Neural progenitor cell (in vitro differentiated cells): ENCODE measurements at regions not wholly inside any gene's neighbourhood (a gene's known extent, or its start where the extent isn't known, plus 50 kb on each side); places are given as distances from the start of the nearest gene placed in this dataset.

Source experiments
- DNase-seq: peaks from one replicate; pipeline ENCODE4 v3.0.0-alpha.2; 2016; ENCODE audit warnings: low spot score
- H2AFZ ChIP-seq: fragments of 200-600 bp; sonication (generic); replicated peaks from 2 replicates; pipeline ENCODE4 v1.6.1; 2016; ENCODE audit warnings: antibody characterized with exemption
- H3F3A ChIP-seq: fragments of 200-600 bp; sonication (generic); 2 replicates; pipeline ENCODE4 v1.6.1; 2016; ENCODE audit warnings: antibody characterized with exemption, low read depth
- H3K27ac ChIP-seq: fragments of 200-600 bp; sonication (generic); 2 replicates; pipeline ENCODE4 v1.5.1; 2016; ENCODE audit warnings: mild to moderate bottlenecking
- H3K27me3 ChIP-seq: fragments of 200-600 bp; sonication (generic); 2 replicates; pipeline ENCODE4 v1.6.1; 2016; ENCODE audit warnings: mild to moderate bottlenecking, moderate library complexity
- H3K36me3 ChIP-seq: fragments of 200-600 bp; sonication (generic); 2 replicates; pipeline ENCODE4 v1.5.1; 2016
- H3K4me1 ChIP-seq: fragments of 200-600 bp; sonication (generic); 2 replicates; pipeline ENCODE4 v1.6.1; 2016; ENCODE audit warnings: mixed run types
- H3K4me2 ChIP-seq: fragments of 200-600 bp; sonication (generic); 2 replicates; pipeline ENCODE4 v1.6.1; 2016
- H3K4me3 ChIP-seq: fragments of 200-600 bp; sonication (generic); 2 replicates; pipeline ENCODE4 v1.5.1; 2016
- H3K79me2 ChIP-seq: fragments of 200-600 bp; sonication (generic); 2 replicates; pipeline ENCODE4 v1.6.1; 2016; ENCODE audit warnings: low read depth
- H3K9ac ChIP-seq: fragments of 200-600 bp; sonication (generic); 2 replicates; pipeline ENCODE4 v1.6.1; 2016
- H3K9me3 ChIP-seq: fragments of 200-600 bp; sonication (generic); 2 replicates; pipeline ENCODE4 v1.5.1; 2016; ENCODE audit warnings: low read depth
- H4K20me1 ChIP-seq: fragments of 200-600 bp; sonication (generic); 2 replicates; pipeline ENCODE4 v1.6.1; 2016; ENCODE audit warnings: low read depth
- H3K27ac Mint-ChIP-seq: 3 replicates; pipeline ENCODE4 v1.8.0; 2021; ENCODE audit warnings: mixed read lengths
- H3K27me3 Mint-ChIP-seq: 2 replicates; pipeline ENCODE4 v1.8.0; 2022; ENCODE audit warnings: low read depth, mild to moderate bottlenecking, inconsistent platforms, moderate library complexity, mixed read lengths; ENCODE audit not compliant: insufficient read depth
- H3K36me3 Mint-ChIP-seq: 3 replicates; pipeline ENCODE4 v1.8.0; 2021; ENCODE audit warnings: mixed read lengths
- H3K4me1 Mint-ChIP-seq: 3 replicates; pipeline ENCODE4 v1.8.0; 2021; ENCODE audit warnings: mixed read lengths
- H3K4me3 Mint-ChIP-seq: 3 replicates; pipeline ENCODE4 v1.8.0; 2021; ENCODE audit warnings: mild to moderate bottlenecking, moderate library complexity, mixed read lengths
- H3K9me3 Mint-ChIP-seq: 3 replicates; pipeline ENCODE4 v1.8.0; 2020; ENCODE audit warnings: mixed read lengths
- CTCF ChIP-seq: fragments of 200-600 bp; sonication (generic); IDR thresholded peaks from 2 replicates; pipeline ENCODE4 v1.5.1; 2017; ENCODE audit warnings: antibody characterized with exemption, mild to moderate bottlenecking
- EZH2 ChIP-seq: fragments of 200-600 bp; sonication (generic); IDR thresholded peaks from 2 replicates; pipeline ENCODE4 v1.6.1; 2017; ENCODE audit warnings: antibody characterized with exemption, mild to moderate bottlenecking, moderate library complexity
- EZH2phosphoT487 ChIP-seq: fragments of 200-600 bp; sonication (generic); IDR thresholded peaks from 2 replicates; pipeline ENCODE4 v1.6.1; 2017; ENCODE audit warnings: antibody characterized with exemption

- TF ChIP-seq EZH2 = no peak
- no peak for TF ChIP-seq CTCF
- no peak overlapping the region for H3K4me3 ChIP-seq
- H4K20me1 ChIP-seq = no peaks in the 10 kb centered on the region
- no peaks in the 10 kb centered on the region for H3F3A ChIP-seq
- DNase-seq = no peak
- H3K4me1 ChIP-seq = no peaks in the 10 kb centered on the region
- no peak overlapping the region for H3K27ac Mint-ChIP-seq
- no peaks in the 10 kb centered on the region for H3K4me1 Mint-ChIP-seq
- H3K27me3 Mint-ChIP-seq = peaks cover 7% of the 10 kb centered on the region
- H3K36me3 Mint-ChIP-seq = no peaks in the 10 kb centered on the region
- H3K9me3 ChIP-seq = peaks cover 8% of the 10 kb centered on the region
- no peak overlapping the region for H3K9ac ChIP-seq
- H3K36me3 ChIP-seq = no peaks in the 10 kb centered on the region
- no peaks in the 10 kb centered on the region for H3K79me2 ChIP-seq
- H2AFZ ChIP-seq = no peak overlapping the region
- peaks cover 17% of the 10 kb centered on the region for H3K9me3 Mint-ChIP-seq
- H3K4me3 Mint-ChIP-seq = no peak overlapping the region
- no peak overlapping the region for H3K27ac ChIP-seq
- H3K27me3 ChIP-seq = no peaks in the 10 kb centered on the region
- no peak overlapping the region for H3K4me2 ChIP-seq
Measured at GRCh38 chr22:47434336-47435203, 672.1 kb downstream of the TBC1D22A start.

GRCh38 chr22:47433627-47434026, 671.2 kb downstream of the TBC1D22A start:
- peaks cover 4% of the 10 kb centered on the region for H3K27me3 Mint-ChIP-seq
- H3K4me3 Mint-ChIP-seq = no peak overlapping the region
- DNase-seq = no peak
- Histone ChIP-seq H3K4me2 (no peak overlapping the region), H2AFZ (no peak overlapping the region), H3K4me1 (no peaks in the 10 kb centered on the region), H3K79me2 (no peaks in the 10 kb centered on the region), H3K27me3 (no peaks in the 10 kb centered on the region), H3K9ac (no peak overlapping the region), H3K4me3 (no peak overlapping the region), H4K20me1 (no peaks in the 10 kb centered on the region), H3F3A (no peaks in the 10 kb centered on the region), H3K27ac (no peak overlapping the region), H3K9me3 (peaks cover 16% of the 10 kb centered on the region), H3K36me3 (no peaks in the 10 kb centered on the region)
- no peaks in the 10 kb centered on the region for H3K4me1 Mint-ChIP-seq
- TF ChIP-seq EZH2phosphoT487 (no peak), EZH2 (no peak), CTCF (no peak)
- H3K9me3 Mint-ChIP-seq = peaks cover 17% of the 10 kb centered on the region
- H3K27ac Mint-ChIP-seq = no peak overlapping the region
- no peaks in the 10 kb centered on the region for H3K36me3 Mint-ChIP-seq

GRCh38 chr22:47432683-47433082, 670.2 kb downstream of the TBC1D22A start:
- Mint-ChIP-seq H3K27me3 (peaks cover 4% of the 10 kb centered on the region), H3K4me3 (no peak overlapping the region), H3K9me3 (peaks cover 13% of the 10 kb centered on the region), H3K36me3 (no peaks in the 10 kb centered on the region), H3K4me1 (no peaks in the 10 kb centered on the region), H3K27ac (no peak overlapping the region)
- no peak overlapping the region for H2AFZ ChIP-seq
- H3K27ac ChIP-seq = no peak overlapping the region
- H3K9me3 ChIP-seq = peaks cover 9% of the 10 kb centered on the region
- no peaks in the 10 kb centered on the region for H3K27me3 ChIP-seq
- no peaks in the 10 kb centered on the region for H3K79me2 ChIP-seq
- TF ChIP-seq EZH2phosphoT487 (no peak), EZH2 (no peak), CTCF (no peak)
- no peak overlapping the region for H3K9ac ChIP-seq
- H3K4me3 ChIP-seq = no peak overlapping the region
- no peaks in the 10 kb centered on the region for H3K36me3 ChIP-seq
- H3K4me2 ChIP-seq = no peak overlapping the region
- DNase-seq = no peak
- no peaks in the 10 kb centered on the region for H4K20me1 ChIP-seq
- no peaks in the 10 kb centered on the region for H3K4me1 ChIP-seq
- H3F3A ChIP-seq = no peaks in the 10 kb centered on the region
